ENCODE measurements at regions not wholly inside any gene's neighbourhood (a gene's known extent, or its start where the extent isn't known, plus 50 kb on each side); places are given as distances from the start of the nearest gene placed in this dataset.

DNA sequence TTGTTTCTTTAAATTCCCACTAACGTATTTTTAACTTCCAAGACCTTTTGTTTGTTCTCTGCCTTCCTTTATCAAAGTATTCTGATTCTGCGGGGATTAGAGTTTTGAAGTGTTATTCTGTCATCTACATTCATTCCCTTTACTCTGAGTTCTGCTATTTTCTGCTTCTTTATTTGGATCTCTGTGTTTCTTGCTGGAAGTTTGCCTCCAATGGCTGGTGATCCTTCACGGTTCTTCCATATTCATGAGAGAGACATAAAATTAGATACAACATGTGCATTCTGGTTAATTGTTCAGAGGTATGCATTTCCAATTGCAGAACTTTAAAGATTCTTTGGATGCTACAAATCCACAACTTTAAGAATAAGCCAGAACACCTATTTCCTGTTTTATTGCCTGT is 244.7 kb upstream of the ADARB2 start:
- DNase-seq (ENCODE audit: extremely low read depth, low read depth): no peak
- no peak for TF ChIP-seq CTCF (IDR thresholded peaks at IDR 0.05; ENCODE audit: low read depth, low read length)

DNA sequence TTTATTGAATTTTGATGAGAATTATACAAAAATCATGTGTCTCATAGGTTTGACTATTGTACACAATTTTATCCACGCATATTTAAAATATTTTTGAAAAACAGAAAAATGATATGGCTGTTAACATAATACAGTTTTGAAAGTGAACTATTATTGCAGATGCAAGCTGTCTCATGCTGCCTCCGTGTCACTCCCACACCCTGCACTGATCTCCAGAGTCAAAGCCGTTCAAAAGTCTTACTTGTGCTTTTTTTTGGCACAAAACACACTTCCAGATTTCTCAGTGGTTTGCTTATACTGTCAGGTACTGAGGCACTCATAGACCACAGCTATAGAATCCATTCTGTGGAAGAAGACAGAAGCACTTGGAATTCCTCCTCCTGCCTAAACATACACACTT is 243.1 kb upstream of the ADARB2 start:
- DNase-seq (ENCODE audit: extremely low read depth, low read depth): no peak
- TF ChIP-seq CTCF (IDR thresholded peaks at IDR 0.05; ENCODE audit: low read depth, low read length): no peak

DNA sequence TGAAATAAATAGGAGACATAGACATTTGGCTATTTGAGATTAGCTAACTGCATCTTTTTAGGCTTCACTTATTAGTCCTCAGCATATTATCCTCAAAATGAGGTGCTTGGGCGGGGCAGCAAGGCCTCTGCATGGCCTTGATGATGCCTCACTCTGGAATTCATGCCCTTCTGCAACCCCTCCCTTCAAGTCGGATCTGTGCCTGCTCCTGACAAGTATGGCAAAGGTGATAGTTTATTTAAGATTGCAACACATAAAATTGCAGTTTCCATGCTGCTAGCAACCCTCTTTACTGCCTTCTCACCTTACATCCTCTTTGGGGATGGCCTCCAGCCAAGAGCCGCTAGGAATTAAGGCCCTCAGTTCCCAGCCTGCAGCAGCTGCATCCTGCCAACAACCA is 241.3 kb upstream of the ADARB2 start:
- TF ChIP-seq CTCF (IDR thresholded peaks at IDR 0.05; ENCODE audit: low read depth, low read length): no peak
- DNase-seq (ENCODE audit: extremely low read depth, low read depth): no peak

DNA sequence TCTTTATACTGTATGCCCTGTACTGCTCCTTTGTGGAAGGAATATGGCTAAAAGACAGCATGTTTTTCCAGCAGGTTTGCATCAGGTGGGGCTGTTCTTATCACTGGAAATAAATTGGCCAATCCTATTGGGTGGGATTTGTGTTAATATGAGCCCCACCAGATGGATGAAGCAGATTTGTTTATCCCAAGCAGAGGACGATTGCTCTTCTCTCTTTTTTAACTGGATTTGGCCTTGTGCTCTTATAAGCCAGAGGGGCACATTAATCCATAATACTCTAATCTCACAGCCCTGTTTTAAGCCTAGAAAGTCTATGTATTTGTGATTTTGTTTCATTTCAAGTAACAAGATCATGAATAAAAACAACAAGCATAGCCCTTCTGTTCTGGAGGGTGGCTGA is 240.1 kb upstream of the ADARB2 start:
- DNase-seq (ENCODE audit: extremely low read depth, low read depth): no peak
- TF ChIP-seq CTCF (IDR thresholded peaks at IDR 0.05; ENCODE audit: low read depth, low read length): no peak

DNA sequence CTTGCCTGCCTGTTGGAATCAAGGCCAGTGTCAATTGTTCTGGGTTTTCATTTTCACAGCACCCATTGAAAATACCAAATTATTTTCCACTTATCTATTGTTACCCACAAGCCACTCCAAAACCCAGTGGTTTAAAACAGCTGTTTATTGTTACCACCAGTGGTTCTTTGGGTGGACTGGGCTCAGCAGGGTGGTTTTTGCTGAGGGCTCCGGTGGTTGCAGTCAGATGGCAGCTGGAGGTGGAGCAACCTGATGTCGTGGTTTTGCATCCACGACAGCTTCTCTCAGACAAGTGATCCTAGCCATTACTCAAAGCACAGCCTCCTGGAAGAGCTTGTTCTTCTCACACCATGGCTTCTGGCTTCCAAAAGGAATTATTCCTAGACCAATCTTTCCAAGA is 235.1 kb upstream of the ADARB2 start:
- DNase-seq (ENCODE audit: extremely low read depth, low read depth): no peak
- TF ChIP-seq CTCF (IDR thresholded peaks at IDR 0.05; ENCODE audit: low read depth, low read length): no peak

GRCh38 chr10:1968257-1969033 is 231.1 kb upstream of the ADARB2 start:
- no peak for DNase-seq (ENCODE audit: extremely low read depth, low read depth)
- no peak for TF ChIP-seq CTCF (IDR thresholded peaks at IDR 0.05; ENCODE audit: low read depth, low read length)

DNA sequence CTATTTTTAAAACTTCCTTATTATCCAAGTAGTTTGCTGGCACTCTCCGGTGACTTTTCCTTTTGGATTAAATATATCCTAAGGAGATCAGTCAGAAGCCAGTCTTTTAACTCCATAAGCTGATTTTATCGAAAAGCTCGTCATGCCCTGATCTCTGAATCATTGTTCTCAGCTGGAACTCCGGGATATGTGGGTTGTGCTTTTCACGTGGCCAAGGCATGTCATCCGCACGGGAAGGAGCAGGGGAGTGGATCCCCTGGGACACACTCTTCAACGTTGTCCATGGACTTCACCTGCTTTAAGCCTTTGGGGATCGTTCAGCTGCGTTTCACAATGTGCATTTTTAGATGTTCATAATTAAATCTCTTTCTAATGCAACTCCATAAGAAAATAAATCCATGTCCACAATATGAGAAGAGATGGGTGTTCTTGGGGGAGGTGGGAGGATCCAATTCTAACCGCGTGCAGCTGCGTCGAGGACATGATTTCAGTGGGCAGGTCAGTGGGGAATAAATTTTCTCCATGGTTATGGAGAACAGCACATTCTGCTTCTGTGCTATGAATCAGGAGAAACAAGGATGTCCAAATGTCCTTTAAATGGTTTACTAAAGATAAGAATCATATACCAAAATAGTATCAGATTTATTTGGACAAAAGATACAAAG is 229.5 kb upstream of the ADARB2 start:
- DNase-seq (ENCODE audit: extremely low read depth, low read depth): no peak
- no peak for TF ChIP-seq CTCF (IDR thresholded peaks at IDR 0.05; ENCODE audit: low read depth, low read length)
